Fibroblast of peridontal ligament (primary cell): ENCODE measurements at regions not wholly inside any gene's neighbourhood (a gene's known extent, or its start where the extent isn't known, plus 50 kb on each side); places are given as distances from the start of the nearest gene placed in this dataset.

Source experiments
- DNase-seq: peaks from one replicate; pipeline ENCODE4 v3.0.0-alpha.2; 2010; ENCODE audit errors: extremely low read depth

GRCh38 chr10:4061441-4061951, 276.5 kb upstream of the KLF6 start:
- DNase-seq = peak; percentile 92

GRCh38 chr10:4059471-4060138, 274.6 kb upstream of the KLF6 start:
- no peak for DNase-seq

GRCh38 chr10:4058514-4059029, 273.6 kb upstream of the KLF6 start:
- peak; percentile 49 for DNase-seq

- DNase-seq = peak; percentile 47
These were observed 272.9 kb upstream of the KLF6 start for GRCh38 chr10:4057725-4058513.

- DNase-seq = no peak
These were observed 272.0 kb upstream of the KLF6 start for GRCh38 chr10:4057021-4057420.

- DNase-seq = no peak
These were observed 269.8 kb upstream of the KLF6 start for GRCh38 chr10:4054656-4055435.

- no peak for DNase-seq
These were observed 268.9 kb upstream of the KLF6 start for GRCh38 chr10:4053940-4054339.

GRCh38 chr10:4051641-4052151, 266.7 kb upstream of the KLF6 start:
- no peak for DNase-seq

GRCh38 chr10:4051011-4051640, 266.1 kb upstream of the KLF6 start:
- DNase-seq = peak; percentile 57

- DNase-seq = no peak
These were observed 265.1 kb upstream of the KLF6 start for GRCh38 chr10:4050061-4050460.

GRCh38 chr10:4049348-4049747, 264.3 kb upstream of the KLF6 start:
- no peak for DNase-seq

GRCh38 chr10:4048236-4048864, 263.3 kb upstream of the KLF6 start:
- no peak for DNase-seq

GRCh38 chr10:4046712-4047354, 261.8 kb upstream of the KLF6 start:
- no peak for DNase-seq

- DNase-seq = no peak
These were observed 261.0 kb upstream of the KLF6 start for GRCh38 chr10:4046030-4046429.

GRCh38 chr10:4043897-4044665, 259.1 kb upstream of the KLF6 start:
- DNase-seq = no peak

GRCh38 chr10:4041635-4042034, 256.6 kb upstream of the KLF6 start:
- DNase-seq = no peak

GRCh38 chr10:4038000-4038399, 253.0 kb upstream of the KLF6 start:
- no peak for DNase-seq

GRCh38 chr10:4035599-4035945, 250.6 kb upstream of the KLF6 start:
- DNase-seq = no peak

GRCh38 chr10:4034907-4035598, 250.0 kb upstream of the KLF6 start:
- peak; percentile 44 for DNase-seq
